ENCODE measurements at regions not wholly inside any gene's neighbourhood (a gene's known extent, or its start where the extent isn't known, plus 50 kb on each side); places are given as distances from the start of the nearest gene placed in this dataset.
"Not testable (repeated sequence)": the region's sequence is repeated elsewhere in the genome, so short reads cannot be mapped to it uniquely, and the experiment has no call there.

- no peak for DNase-seq
Measured at GRCh38 chr5:118146824-118147223, 841.5 kb downstream of the DTWD2 start.

GRCh38 chr5:118144540-118144939, 843.8 kb downstream of the DTWD2 start:
- no peak for DNase-seq

- DNase-seq, result no peak
Measured at GRCh38 chr5:118139361-118139760, 849.0 kb downstream of the DTWD2 start.

DNA sequence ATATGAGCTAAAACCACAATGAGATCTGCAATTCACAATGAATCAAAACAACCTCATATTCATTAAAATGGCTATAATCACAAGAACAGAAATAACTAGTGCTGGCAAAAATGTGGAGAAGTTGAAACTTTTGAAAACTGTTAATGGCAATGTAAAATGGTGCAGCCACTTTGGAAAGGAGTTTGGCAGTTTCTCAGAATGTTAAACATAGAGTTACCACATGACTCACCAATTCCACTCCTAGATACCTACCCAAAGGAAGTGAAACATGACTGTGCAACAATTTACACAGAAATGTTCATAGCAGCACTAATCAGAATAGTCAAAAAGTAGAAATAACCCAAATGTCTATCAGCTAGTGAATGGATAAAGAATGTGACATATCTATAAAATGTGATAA, 862.2 kb downstream of the DTWD2 start:
- no peak for DNase-seq

DNA sequence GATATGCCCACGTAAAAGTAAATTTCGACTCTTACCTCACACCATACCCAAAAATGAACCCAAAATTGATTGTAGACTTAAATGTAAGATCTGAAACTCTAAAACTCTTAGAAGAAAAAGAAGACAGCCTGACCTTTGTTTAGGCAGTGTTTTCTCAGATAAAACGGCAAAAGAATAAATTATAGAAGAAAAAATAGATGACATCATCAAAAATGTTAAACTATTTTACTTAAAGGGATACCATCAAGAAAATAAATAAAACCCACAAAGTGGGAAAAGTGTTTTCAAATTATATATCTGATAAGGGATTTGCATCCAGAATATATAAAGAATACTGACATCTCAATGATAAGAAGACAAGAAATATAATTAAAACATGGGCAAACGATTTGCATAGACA, 862.7 kb downstream of the DTWD2 start:
- DNase-seq, result no peak

GRCh38 chr5:118121258-118121657, 867.1 kb downstream of the DTWD2 start:
- DNase-seq, result no peak

- no peak for DNase-seq
Measured at GRCh38 chr5:118115791-118116190, 872.6 kb downstream of the DTWD2 start.

DNA sequence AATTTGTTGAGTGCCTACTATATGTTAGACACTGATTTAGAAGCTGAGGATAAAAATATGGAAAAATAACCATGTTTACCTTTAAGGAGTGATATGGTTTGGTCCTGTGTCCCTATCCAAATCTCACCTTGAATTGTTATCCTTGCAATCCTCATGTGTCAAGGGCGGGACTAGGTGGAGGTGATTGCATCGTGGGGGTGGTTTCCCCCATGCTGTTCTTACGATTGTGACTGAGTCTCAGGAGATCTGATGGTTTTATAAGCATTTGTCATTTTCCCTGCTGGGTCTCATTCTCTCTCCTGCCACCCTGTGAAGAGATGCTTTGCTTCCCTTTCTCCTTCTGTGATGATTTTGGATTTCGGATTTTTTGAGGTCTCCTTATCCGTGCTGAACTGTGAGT, 876.4 kb downstream of the DTWD2 start:
- DNase-seq, result no peak

DNA sequence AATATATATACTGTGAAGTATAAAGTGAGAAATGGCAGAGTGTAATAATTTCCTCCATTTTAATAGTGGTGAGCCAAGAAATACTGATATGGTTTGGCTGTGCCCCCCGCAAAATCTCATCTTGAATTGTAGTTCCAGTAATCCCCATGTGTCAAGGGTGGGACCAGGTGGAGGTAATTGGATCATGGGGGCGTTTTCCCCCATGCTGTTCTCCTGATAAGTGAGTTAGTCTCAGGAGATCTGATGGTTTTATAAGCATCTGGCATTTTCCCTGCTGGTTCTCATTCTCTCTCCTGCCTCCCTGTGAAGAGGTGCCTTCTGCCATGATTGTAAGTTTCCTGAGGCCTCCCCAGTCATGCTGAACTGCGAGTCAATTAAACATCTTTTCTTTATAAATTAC, 881.1 kb downstream of the DTWD2 start:
- DNase-seq, result not testable (repeated sequence)

GRCh38 chr5:118098716-118099115, 889.6 kb downstream of the DTWD2 start:
- no peak for DNase-seq

GRCh38 chr5:118095115-118095514, 893.2 kb downstream of the DTWD2 start:
- no peak for DNase-seq

DNA sequence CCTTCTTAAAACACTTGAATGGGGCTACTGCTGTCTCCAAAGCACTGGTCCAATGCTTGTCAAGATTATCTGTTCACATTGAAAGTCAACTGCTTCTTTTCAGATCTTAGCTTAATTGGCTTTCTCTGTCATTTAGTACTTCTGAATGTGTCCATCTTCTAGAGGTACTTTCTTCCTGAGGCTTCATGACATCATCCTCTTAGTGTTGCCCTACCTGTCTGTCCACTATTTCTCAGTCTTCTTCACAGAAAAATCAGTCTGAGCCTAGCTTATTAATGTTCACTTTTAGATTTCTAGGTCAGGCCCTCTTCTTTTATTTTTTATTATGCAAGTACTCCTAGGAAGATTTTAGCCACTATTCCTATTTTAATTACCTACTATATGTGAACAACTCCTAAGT, 899.9 kb downstream of the DTWD2 start:
- DNase-seq, result no peak

GRCh38 chr5:118076490-118076889, 911.9 kb downstream of the DTWD2 start:
- no peak for DNase-seq

DNA sequence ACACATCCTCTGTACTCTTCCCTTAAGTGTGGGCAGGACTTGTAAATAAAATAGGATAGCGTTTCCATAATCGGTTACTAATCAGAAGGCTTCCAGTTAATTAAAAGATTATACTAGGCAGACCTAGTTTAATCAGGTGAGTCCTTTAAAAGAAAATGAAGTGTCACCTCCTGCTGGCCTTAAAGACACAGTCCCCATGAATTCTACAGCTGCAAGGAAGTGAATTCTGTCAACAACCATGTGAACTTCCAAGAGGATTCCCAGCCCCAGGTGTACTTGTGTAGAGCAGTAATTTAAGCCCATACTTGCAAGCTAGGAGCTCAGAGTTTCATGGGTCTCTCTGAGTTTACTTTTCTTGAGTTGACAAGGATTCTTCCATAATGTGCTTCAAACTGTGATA, 918.3 kb downstream of the DTWD2 start:
- DNase-seq, result no peak

DNA sequence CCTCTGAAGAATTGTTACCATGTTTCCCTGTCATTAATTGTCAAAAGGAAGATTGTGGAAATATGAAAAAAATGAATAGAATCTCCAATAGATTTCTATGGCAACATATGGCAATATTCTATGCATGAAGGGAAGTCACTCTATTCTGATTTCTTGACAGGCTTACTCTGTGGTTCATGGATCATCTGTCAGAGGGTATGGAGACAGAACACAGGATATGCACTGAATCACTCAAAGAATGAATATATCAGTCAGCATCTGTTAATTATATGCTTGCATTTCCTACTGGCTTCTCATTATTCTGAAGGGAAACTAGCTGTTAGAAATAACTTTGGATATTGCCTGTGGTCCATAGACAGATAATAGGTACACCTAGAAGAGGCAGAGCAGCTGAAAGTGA, 918.9 kb downstream of the DTWD2 start:
- no peak for DNase-seq

- DNase-seq, result no peak
Measured at GRCh38 chr5:118068886-118069285, 919.5 kb downstream of the DTWD2 start.

DNA sequence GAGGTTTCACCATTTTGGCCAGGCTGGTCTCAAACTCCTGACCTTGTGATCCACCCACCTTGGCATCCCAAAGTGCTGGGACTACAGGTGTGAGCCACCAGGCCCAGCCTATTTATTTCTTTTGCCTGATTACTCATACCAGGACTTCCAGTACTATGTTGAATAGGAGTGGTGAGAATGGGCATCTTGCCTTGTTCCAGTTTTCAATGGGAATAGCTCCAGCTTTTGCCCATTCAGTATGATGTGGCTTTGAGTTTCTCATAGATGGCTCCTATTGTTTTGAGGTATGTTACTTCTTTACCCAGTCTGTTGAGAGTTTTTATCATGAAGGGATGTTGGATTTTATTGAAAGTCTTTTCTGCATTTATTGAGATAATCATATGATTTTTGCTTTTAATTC, 924.5 kb downstream of the DTWD2 start:
- DNase-seq, result not testable (repeated sequence)

DNA sequence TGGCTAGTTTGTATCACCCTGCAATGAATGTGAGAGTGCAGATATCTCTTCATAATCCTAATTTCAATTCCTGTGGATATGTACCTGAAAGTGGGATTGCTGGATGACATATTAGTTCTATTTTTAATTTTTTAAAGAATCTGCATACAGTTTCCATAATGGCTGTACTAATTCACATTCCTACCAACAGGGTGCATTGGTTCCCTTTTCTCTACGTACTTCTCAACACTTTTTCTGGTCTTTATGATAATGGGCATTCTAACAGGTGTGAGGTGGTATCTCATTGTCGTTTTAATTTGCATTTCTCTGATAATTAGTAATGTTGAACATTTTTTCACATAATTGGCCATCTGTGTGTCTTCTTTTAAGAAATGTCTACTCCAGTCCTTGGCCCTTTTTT, 927.5 kb downstream of the DTWD2 start:
- DNase-seq, result no peak

DNA sequence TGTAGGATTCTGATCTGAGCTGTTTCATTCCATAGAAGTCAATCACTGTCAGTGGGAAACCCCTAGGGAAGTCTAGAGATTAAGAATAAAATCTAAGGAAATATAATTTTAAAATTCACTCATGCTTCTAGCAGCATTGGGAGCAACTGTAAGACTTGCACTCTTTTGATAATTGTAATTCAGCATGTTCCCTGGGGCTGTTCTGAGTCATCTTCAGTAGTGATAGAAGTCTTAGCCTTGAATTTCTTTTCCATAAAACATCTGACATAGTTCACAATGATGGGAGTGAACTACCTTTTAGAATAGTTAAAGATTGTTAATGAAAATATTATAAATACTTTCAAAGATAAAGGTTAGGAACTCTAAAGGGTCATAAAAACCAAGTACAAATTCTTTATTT, 935.8 kb downstream of the DTWD2 start:
- DNase-seq, result no peak

- DNase-seq, result no peak
Measured at GRCh38 chr5:118044169-118044568, 944.2 kb downstream of the DTWD2 start.

- DNase-seq, result no peak
Measured at GRCh38 chr5:118043531-118043930, 944.8 kb downstream of the DTWD2 start.

GRCh38 chr5:118042076-118042475, 946.3 kb downstream of the DTWD2 start:
- DNase-seq, result no peak

DNA sequence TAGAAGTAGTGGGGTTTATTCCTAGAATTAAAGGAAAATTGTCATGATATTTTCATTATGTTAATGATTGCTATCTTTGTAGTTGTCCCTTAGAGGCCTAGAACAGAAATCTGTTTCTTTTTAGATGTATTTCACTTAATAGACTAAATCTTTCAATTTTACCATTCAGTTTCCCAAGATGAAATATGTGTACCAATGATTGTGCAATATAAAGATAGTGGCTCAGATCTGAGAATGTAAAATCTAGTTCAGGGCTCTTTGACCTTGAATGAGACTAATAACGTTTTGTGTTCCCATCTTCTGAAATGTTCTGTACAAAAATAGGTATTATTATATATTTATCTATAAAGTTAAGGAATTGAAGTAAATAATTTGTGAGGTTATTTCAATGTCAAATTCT, 947.9 kb downstream of the DTWD2 start:
- no peak for DNase-seq

DNA sequence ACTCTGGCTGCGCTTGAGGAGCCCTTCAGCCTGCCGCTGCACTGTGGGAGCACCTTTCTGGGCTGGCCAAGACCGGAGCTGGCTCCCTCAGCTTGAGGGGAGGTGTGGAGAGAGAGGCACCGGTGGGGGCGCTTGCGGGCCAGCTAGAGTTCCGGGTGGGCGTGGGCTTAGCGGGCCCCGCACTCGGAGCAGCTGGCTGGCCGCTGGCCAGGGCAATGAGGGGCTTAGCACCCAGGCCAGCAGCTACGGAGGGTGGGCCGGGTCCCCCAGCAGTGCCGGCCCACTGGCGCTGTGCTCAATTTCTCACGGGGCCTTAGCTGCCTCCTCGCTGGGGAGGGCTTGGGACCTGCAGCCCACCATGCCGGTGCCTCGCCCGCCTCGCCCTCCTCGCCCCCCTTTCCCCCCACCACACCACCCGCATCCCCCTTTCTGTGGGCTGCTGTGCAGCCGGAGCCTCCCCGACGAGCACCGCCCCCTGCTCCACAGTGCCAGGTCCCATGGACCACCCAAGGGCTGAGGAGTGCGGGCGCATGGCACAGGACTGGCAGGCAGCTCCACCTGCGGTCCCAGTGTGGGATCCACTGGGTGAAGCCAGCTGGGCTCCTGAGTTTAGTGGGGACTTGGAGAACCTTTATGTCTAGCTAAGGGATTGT, 954.5 kb downstream of the DTWD2 start:
- DNase-seq, result no peak

- DNase-seq, result no peak
Measured at GRCh38 chr5:118029807-118030206, 958.5 kb downstream of the DTWD2 start.

GRCh38 chr5:118022062-118022461, 966.3 kb downstream of the DTWD2 start:
- DNase-seq, result no peak
